HG03108 (cell line): ENCODE measurements at regions not wholly inside any gene's neighbourhood (a gene's known extent, or its start where the extent isn't known, plus 50 kb on each side); places are given as distances from the start of the nearest gene placed in this dataset.
"Not testable (repeated sequence)": the region's sequence is repeated elsewhere in the genome, so short reads cannot be mapped to it uniquely, and the experiment has no call there.

Source experiments
- ATAC-seq: cut with Tn5 transposase; IDR thresholded peaks from one replicate; pipeline ENCODE4 v1.9.1; 2021; ENCODE audit warnings: moderate library complexity; ENCODE audit not compliant: unreplicated experiment

DNA sequence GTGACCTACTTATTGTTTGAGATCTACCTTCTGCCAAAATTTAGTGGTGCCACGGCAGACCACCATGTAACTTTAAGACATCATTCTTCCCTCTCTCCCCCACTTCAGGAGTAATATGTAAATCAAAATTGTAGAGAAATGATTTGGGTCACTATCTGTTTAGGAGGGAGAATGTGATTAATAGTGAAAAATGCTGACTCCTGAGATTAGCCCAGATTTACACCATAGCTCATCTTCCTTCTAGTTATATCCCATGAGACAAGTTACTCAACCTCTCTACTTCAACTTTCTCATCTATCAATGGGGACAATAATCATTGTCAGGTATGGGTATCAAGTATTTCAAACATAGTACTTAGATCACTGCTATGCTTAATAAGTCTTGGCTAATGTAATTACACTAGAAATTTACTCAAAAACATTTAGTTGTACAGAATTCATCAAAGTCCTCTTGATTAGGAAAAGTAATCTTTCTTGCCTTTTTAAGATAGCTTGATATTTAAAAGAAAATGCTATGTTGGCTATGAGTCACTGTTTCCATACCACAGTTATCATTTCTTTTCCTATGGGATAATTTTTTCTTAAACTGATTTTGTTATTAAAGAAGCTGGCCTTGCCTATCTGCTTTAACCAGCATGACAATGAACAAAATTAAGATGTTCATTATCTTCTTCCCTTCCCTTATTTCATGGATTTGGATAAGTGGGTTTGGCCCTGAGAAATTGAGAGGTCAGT, 1038.9 kb upstream of the ZEB2 start:
- ATAC-seq, result no peak

DNA sequence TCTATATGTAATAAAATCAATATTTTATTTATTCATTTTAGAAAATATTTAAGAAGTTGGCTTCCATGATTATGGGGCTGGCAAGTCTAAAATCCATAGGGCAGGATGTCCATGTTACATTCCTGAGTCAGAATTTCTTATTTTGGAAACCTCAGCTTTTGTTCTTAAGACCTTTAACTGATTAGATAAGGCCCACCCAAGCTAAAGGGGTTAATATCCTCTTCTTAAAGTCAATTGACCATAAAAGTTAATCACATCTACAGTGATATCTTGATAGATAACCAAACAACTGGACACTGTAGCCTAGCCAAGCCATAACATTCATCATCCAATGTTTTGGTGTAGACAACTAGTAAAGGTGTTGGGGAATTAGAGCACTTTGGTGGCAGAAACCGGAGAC, 1035.4 kb upstream of the ZEB2 start:
- ATAC-seq, result no peak

DNA sequence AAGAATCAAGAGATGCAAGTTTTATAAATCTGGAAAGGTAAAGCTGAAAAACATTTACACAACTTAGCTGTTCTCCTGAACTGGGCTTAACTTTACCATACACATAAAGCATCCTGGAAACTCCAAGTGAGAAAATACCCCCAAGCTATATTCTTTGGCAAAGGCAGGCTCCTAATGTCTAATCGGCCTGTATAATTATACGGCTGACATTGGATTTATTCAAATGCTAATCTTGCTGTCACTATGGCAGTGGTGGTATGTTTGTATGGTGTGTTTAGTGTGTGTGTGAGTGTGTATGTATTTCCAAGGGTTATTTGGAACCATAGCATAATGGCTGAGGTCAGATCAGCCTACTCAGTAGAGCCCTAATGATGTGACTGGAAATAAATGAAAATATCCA, 1031.8 kb upstream of the ZEB2 start:
- no peak for ATAC-seq

GRCh38 chr2:145548479-145548878, 1028.6 kb upstream of the ZEB2 start:
- ATAC-seq, result no peak

DNA sequence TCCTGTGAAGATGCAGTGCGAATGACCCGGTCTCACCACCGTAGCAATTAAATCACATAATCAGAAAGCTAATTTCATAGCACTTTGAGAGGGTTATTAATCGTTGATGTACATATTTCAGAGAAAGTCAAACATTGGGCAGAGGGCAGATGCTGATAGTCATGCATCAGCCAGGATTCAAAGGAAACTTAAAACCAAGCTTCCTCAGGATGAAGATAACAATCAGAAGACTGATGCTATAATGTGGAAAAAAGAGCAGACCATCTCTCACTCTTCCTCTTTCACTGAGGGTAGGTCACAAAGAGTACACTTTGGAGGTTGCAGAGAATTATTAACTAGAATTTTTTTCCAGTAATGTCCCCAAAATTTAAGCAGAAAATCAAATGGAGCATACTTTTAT, 1027.7 kb upstream of the ZEB2 start:
- no peak for ATAC-seq

GRCh38 chr2:145546091-145546490, 1026.2 kb upstream of the ZEB2 start:
- ATAC-seq, result no peak

- no peak for ATAC-seq
These were observed 1023.9 kb upstream of the ZEB2 start for GRCh38 chr2:145543856-145544255.

DNA sequence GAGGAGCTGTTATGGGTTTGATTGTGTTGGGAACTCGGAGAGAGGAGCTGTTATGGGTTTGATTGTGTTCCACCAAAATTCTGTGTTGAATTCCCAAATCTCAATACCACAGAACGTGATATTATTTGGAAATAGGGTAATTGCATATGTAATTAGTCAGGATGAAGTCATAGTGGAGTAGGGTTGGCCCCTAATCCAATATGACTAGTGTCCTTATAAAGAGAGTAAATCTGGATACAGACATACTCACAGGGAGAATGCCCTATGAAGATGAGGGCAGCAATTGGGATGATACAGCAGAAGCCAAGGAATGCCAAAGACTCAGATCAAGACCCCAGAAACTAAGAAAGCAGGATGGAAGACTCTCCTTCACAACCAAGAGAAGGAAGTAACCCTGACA, 1023.2 kb upstream of the ZEB2 start:
- ATAC-seq, result no peak

DNA sequence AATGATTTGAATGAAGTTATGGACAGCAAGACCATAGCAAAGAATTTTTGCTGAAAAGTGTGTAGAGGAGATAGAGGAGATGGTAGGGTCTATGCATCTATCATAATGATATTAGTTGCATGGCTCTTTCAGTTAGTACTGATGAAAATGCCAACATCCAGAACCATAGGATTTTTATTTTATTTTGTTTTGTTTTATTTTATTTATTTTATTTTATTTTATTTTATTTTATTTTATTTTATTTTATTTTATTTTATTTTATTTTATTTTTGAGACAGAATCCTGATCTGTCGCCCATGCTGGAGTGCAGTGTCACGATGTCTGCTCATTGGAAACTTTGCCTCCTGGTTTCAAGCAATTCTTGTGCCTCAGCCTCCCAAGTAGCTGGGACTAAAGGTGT, 1021.1 kb upstream of the ZEB2 start:
- no peak for ATAC-seq

- no peak for ATAC-seq
These were observed 1018.9 kb upstream of the ZEB2 start for GRCh38 chr2:145538661-145539350.

DNA sequence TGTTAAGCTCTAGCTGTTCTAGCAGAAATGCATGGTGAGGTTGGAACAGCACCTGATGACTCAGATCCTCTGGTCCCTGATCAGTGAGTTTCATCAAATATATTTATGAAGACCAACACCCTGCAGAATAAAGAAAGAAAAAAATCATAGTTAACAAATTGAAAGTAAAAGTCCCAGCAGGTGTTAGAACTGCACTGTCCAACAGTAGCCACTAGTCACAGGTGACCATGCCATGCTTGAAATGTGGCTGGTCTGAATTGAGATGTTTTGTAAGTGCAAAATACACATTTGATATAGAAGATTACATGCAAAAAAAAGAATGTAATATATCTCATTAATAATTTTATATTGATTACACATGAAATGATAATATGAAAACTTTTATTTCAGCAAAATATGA, 1010.7 kb upstream of the ZEB2 start:
- no peak for ATAC-seq

DNA sequence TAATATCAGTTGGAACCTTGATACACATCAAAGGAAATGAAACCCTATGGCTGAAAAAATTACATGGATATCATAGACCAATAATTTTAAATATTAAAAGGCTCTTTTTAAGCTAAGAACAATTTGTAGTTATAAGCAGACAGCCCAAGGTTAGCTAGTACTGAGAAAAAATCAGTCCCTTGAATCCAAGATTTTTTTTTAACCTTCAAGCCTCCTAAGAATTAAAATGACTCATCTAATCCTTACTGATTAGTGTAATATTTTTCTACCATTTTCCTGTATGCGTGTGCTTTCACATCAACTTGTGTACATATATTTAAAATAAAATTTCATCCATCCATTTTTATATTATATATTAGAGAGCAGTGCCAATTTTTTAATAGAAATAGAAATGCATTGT, 1004.9 kb upstream of the ZEB2 start:
- ATAC-seq, result no peak

- ATAC-seq, result no peak
These were observed 1004.4 kb upstream of the ZEB2 start for GRCh38 chr2:145524303-145524702.

DNA sequence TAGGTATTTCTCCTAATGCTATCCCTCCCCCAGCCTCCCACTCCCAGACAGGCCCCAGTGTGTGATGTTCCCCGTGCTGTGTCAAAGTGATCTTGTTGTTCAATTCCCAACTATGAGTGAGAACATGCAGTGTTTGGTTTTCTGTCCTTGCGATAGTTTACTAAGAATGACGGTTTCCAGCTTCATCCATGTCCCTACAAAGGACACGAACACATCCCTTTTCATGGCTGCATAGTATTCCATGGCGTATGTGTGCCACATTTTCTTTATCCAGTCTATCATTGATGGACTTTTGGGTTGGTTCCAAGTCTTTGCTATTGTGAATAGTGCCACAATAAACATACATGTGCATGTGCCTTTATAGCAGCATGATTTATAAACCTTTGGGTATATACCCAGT, 999.3 kb upstream of the ZEB2 start:
- ATAC-seq, result not testable (repeated sequence)

- ATAC-seq, result no peak
These were observed 992.0 kb upstream of the ZEB2 start for GRCh38 chr2:145511946-145512345.

DNA sequence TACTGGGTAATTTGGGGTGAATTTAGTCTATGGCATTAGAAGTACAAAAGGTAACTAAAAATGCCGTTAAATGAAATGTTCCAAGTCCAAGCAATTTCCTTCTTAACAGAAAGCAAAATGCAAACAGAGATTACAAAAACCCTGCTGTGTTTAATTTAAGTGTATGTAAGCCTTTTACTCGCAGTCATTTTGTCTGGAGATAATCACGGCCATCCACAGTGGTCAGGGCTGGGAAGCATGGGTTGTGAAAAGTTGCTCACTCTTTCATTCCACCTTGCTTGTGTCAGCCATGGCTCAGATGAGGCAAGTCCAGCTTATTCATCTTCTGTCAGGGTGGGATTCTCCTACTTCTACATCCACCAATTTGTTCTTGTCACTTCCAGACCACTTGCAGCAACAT, 983.6 kb upstream of the ZEB2 start:
- ATAC-seq, result no peak

DNA sequence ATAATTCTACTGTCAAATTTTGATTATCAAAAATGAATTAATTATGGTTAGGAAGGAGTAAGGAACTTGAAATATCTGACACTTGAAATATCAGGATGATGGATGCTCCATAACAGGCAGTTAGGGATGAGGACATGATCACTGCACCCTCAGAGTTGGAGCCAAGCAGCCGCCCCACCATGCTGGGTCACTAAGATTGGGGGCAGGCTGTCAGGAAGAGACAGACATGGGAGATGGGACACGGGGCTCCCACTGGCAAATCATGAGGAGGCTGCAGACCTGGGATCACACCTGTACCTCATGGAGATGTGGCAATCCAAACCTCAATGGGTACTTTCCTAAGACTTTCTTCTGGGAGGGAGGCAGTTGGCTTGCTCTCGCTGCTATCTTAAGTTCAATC, 982.0 kb upstream of the ZEB2 start:
- no peak for ATAC-seq

DNA sequence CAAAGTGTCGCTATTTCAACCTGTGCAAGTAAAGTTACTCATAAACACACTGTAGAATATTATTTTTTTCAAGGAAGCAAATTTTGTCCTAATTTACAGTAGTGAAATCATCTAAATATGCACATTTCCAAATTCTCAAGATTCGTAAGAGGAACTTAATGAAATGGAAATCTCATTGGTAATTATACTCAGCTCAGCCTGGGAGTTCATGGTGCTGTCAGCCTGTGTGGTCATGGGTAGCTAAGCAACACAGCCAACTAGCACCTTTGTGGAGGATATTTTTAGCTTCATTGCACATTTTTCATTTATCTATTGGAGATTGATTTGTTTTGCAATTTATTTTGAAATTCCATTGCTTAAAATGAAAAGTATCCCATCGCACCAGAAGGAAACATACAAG, 975.7 kb upstream of the ZEB2 start:
- ATAC-seq, result no peak

- ATAC-seq, result no peak
These were observed 974.5 kb upstream of the ZEB2 start for GRCh38 chr2:145494441-145494840.

DNA sequence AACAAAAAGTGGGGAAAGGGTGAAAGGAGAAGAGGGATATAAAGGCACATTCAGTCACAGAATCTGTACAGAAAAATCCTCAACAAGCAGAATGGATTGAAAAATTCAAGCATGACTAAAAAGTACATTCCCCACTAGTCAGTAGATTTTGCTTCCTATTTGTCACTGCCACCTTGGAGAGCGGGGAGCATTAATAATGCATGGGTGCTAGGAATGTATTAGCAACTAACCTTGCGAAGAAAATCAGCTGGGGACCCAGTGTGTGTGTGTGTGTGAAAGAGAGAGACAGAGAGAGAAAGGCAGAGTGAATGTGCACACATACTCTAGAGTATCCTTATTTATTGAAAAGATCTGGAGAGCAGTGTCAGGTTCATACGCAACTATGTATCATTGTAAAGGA, 968.7 kb upstream of the ZEB2 start:
- ATAC-seq, result no peak

DNA sequence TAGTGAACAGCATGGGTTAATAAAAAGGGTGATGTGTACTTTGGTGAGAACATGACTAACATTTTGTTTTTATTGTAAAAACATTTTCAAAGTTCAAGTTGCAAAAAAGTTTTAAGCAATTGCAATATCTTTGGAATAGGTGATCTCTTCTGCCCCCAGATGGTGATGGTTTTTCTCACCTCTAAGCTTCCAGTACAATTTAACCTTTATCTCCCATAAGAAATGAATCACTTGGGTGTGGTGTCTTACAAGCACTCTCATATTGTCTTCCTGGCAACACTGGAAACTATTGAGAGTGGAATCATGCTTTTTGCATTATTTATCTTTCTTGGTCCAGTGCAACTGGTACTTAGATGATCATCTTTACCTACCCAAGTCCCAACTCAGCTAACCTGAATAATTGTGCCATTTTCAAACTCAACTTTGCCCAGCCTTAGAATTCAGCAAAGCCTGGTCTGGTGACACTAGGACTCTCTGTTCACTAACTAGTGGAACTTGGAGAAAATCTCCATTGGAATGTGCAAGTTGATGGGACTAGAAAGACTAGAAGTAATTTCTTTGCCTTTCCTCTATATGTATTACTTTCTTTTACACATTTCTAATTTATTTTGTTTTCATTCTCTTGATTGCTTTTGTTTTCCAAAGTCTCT, 964.7 kb upstream of the ZEB2 start:
- no peak for ATAC-seq

DNA sequence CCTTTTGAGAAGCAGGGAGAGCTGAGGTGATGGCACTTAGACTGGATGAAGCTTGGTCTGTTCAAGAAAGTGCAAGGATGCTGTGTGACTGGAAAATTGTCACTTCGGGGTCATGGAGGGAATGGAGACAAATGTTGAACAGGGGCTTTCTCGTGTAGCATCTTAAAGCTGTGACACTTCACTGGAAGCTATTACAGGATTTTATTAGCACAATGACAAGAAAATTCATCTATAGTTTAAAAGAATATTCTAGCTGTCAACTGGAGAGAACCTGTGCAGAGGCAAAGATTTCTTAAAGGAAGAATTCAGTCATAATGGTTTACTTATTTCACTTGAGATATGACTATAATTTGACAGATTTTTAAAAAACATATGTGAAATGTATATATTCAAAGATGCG, 963.9 kb upstream of the ZEB2 start:
- no peak for ATAC-seq
